H9 (cell line): ENCODE measurements at regions not wholly inside any gene's neighbourhood (a gene's known extent, or its start where the extent isn't known, plus 50 kb on each side); places are given as distances from the start of the nearest gene placed in this dataset.

Source experiments
- DNase-seq: peaks from one replicate; pipeline ENCODE4 v3.0.0-alpha.2; 2017
- H2AFZ ChIP-seq: one replicate; pipeline ENCODE4 v1.6.1; 2013; ENCODE audit warnings: mild to moderate bottlenecking, low read length, control low read depth, moderate library complexity
- H2AK5ac ChIP-seq: 2 replicates; pipeline ENCODE4 v1.6.1; 2013; ENCODE audit warnings: low read length, control low read depth, mixed read lengths; ENCODE audit not compliant: insufficient read length
- H2BK120ac ChIP-seq: one replicate; pipeline ENCODE4 v1.6.1; 2013; ENCODE audit warnings: low read depth, mild to moderate bottlenecking, low read length, control low read depth, inconsistent platforms; ENCODE audit not compliant: poor library complexity, severe bottlenecking
- H2BK12ac ChIP-seq: 2 replicates; pipeline ENCODE4 v1.6.1; 2013; ENCODE audit warnings: low read length, control low read depth, mixed read lengths, low read depth; ENCODE audit not compliant: insufficient read length
- H2BK15ac ChIP-seq: 2 replicates; pipeline ENCODE4 v1.6.1; 2013; ENCODE audit warnings: low read depth, low read length, control low read depth
- H2BK20ac ChIP-seq: one replicate; pipeline ENCODE4 v1.6.1; 2013; ENCODE audit warnings: low read depth, mild to moderate bottlenecking, low read length, control low read depth, inconsistent platforms; ENCODE audit not compliant: poor library complexity, severe bottlenecking
- H2BK5ac ChIP-seq: 2 replicates; pipeline ENCODE4 v1.6.1; 2013; ENCODE audit warnings: low read length, control low read depth, mixed read lengths; ENCODE audit not compliant: insufficient read length
- H3K14ac ChIP-seq: 2 replicates; pipeline ENCODE4 v1.6.1; 2013; ENCODE audit warnings: low read length, control low read depth; ENCODE audit not compliant: insufficient read depth
- H3K18ac ChIP-seq: 2 replicates; pipeline ENCODE4 v1.6.1; 2013; ENCODE audit warnings: low read depth, mild to moderate bottlenecking, mixed read lengths, low read length, control low read depth; ENCODE audit not compliant: insufficient read length
- H3K23ac ChIP-seq: 2 replicates; pipeline ENCODE4 v1.6.1; 2013; ENCODE audit warnings: low read length, control low read depth, mixed read lengths, low read depth; ENCODE audit not compliant: insufficient read length
- H3K23me2 ChIP-seq: 2 replicates; pipeline ENCODE4 v1.6.1; 2013; ENCODE audit warnings: low read depth, mild to moderate bottlenecking, mixed read lengths, low read length, control low read depth; ENCODE audit not compliant: insufficient read length, poor library complexity, severe bottlenecking
- H3K27ac ChIP-seq: 2 replicates; pipeline ENCODE4 v1.5.1; 2013; ENCODE audit warnings: low read length, control low read depth, mixed read lengths, low read depth; ENCODE audit not compliant: insufficient read length
- H3K27me3 ChIP-seq: 2 replicates; pipeline ENCODE4 v1.6.1; 2013; ENCODE audit warnings: low read length, control low read depth, inconsistent platforms; ENCODE audit not compliant: insufficient read depth
- H3K4ac ChIP-seq: 2 replicates; pipeline ENCODE4 v1.6.1; 2013; ENCODE audit warnings: low read depth, mild to moderate bottlenecking, control low read depth, inconsistent platforms, low read length, moderate library complexity
- H3K4me1 ChIP-seq: 2 replicates; pipeline ENCODE4 v1.6.1; 2013; ENCODE audit warnings: low read length, control low read depth, inconsistent platforms; ENCODE audit not compliant: insufficient read depth
- H3K4me2 ChIP-seq: 2 replicates; pipeline ENCODE4 v1.6.1; 2013; ENCODE audit warnings: low read length, control low read depth, mixed read lengths; ENCODE audit not compliant: insufficient read length, insufficient read depth
- H3K56ac ChIP-seq: 2 replicates; pipeline ENCODE4 v1.6.1; 2013; ENCODE audit warnings: low read depth, mild to moderate bottlenecking, mixed read lengths, low read length, control low read depth; ENCODE audit not compliant: insufficient read length
- H3K79me1 ChIP-seq: 2 replicates; pipeline ENCODE4 v1.6.1; 2013; ENCODE audit warnings: low read depth, mild to moderate bottlenecking, moderate library complexity, low read length, control low read depth, inconsistent platforms; ENCODE audit not compliant: insufficient read depth, poor library complexity, severe bottlenecking
- H3K79me2 ChIP-seq: 2 replicates; pipeline ENCODE4 v1.6.1; 2013; ENCODE audit warnings: low read length, control low read depth, inconsistent platforms; ENCODE audit not compliant: insufficient read depth
- H3K9ac ChIP-seq: 2 replicates; pipeline ENCODE4 v1.6.1; 2013; ENCODE audit warnings: low read length, control low read depth, mixed read lengths; ENCODE audit not compliant: insufficient read length; ENCODE audit errors: extremely low read depth
- H3K9me3 ChIP-seq: one replicate; pipeline ENCODE4 v1.6.1; 2013; ENCODE audit warnings: low read depth, low read length, inconsistent platforms; ENCODE audit not compliant: control insufficient read depth
- H3T11ph ChIP-seq: one replicate; pipeline ENCODE4 v1.6.1; 2013; ENCODE audit warnings: mild to moderate bottlenecking, low read length, control low read depth, inconsistent platforms
- H4K20me1 ChIP-seq: one replicate; pipeline ENCODE4 v1.6.1; 2013; ENCODE audit not compliant: control insufficient read depth, insufficient read length, insufficient read depth
- H4K5ac ChIP-seq: 2 replicates; pipeline ENCODE4 v1.6.1; 2013; ENCODE audit warnings: low read depth, mild to moderate bottlenecking, mixed read lengths, low read length, control low read depth; ENCODE audit not compliant: insufficient read length
- H4K8ac ChIP-seq: replicated peaks from 2 replicates; pipeline ENCODE4 v1.6.1; 2013; ENCODE audit warnings: low read length, control low read depth, mixed read lengths, low read depth; ENCODE audit not compliant: insufficient read length
- H4K91ac ChIP-seq: 2 replicates; pipeline ENCODE4 v1.6.1; 2013; ENCODE audit warnings: low read depth, mild to moderate bottlenecking, moderate library complexity, mixed read lengths, low read length, control low read depth; ENCODE audit not compliant: insufficient read length
- H3K27ac Mint-ChIP-seq, 3 experiments: 2 replicates in 2 of 3; 3 replicates in 1 of 3; pipeline ENCODE4 v1.8.0; 2020 to 2021; ENCODE audit warnings: mixed read lengths in 3 of 3, mild to moderate bottlenecking in 1 of 3, moderate library complexity in 1 of 3
- H3K27me3 Mint-ChIP-seq: 2 replicates; pipeline ENCODE4 v1.8.0; 2021; ENCODE audit warnings: low read depth, mild to moderate bottlenecking, moderate library complexity, mixed read lengths
- H3K36me3 Mint-ChIP-seq, 3 experiments: 2 replicates in 2 of 3; 3 replicates in 1 of 3; pipeline ENCODE4 v1.8.0; 2020 to 2021; ENCODE audit warnings: low read depth in 3 of 3, mixed read lengths in 3 of 3; ENCODE audit not compliant: insufficient read depth in 1 of 3
- H3K4me1 Mint-ChIP-seq, 2 experiments: 2 replicates each; pipeline ENCODE4 v1.8.0; 2020; ENCODE audit warnings: mixed read lengths in 2 of 2
- H3K4me3 Mint-ChIP-seq, 2 experiments: 2 replicates in 1 of 2; 3 replicates in 1 of 2; pipeline ENCODE4 v1.8.0; 2020 to 2021; ENCODE audit warnings: mild to moderate bottlenecking in 2 of 2, mixed read lengths in 2 of 2, moderate library complexity in 1 of 2
- H3K9me3 Mint-ChIP-seq, 2 experiments: 2 replicates in 1 of 2; 3 replicates in 1 of 2; pipeline ENCODE4 v1.8.0; 2020; ENCODE audit warnings: mild to moderate bottlenecking in 2 of 2, mixed read lengths in 2 of 2, moderate library complexity in 1 of 2
- CTCF ChIP-seq: fragments of 200-600 bp; sonication (generic); conservative IDR thresholded peaks from 3 replicates; pipeline ENCODE4 v1.8.0; 2021; ENCODE audit warnings: antibody characterized with exemption, mild to moderate bottlenecking
- WGBS: extraction: QIAGEN DNeasy Blood & Tissue Kit; methylation state at CpG from one replicate; pipeline ENCODE4 v1.1.7; 2013; ENCODE audit warnings: missing lambda C conversion rate, low lambda C conversion rate, mixed read lengths; ENCODE audit not compliant: insufficient read length; ENCODE audit errors: extremely low coverage; 5-methylcytosine and 5-hydroxymethylcytosine counted together

GRCh38 chr3:117811786-117812185 lies 1102.2 kb downstream of the TUSC7 start:
- Histone ChIP-seq H2BK12ac (no peak overlapping the region), H3K27ac (no peak overlapping the region), H3K9me3 (no peaks in the 10 kb centered on the region), H3K79me1 (no peaks in the 10 kb centered on the region), H3K18ac (no peak overlapping the region), H4K20me1 (no peaks in the 10 kb centered on the region), H2BK15ac (no peak overlapping the region), H2BK5ac (no peak overlapping the region), H3K27me3 (no peaks in the 10 kb centered on the region), H4K5ac (no peak overlapping the region), H2BK120ac (no peak overlapping the region), H3K4ac (no peak overlapping the region), H2AFZ (no peak overlapping the region), H3K14ac (no peak overlapping the region), H3K4me2 (no peak overlapping the region), H4K91ac (no peak overlapping the region), H4K8ac (no peak overlapping the region), H2AK5ac (no peak overlapping the region), H3K56ac (no peak overlapping the region), H3K79me2 (no peaks in the 10 kb centered on the region), H3K23ac (no peak overlapping the region), H3T11ph (no peak overlapping the region), H3K23me2 (no peaks in the 10 kb centered on the region), H2BK20ac (no peak overlapping the region), H3K4me1 (no peaks in the 10 kb centered on the region), H3K9ac (no peak overlapping the region)
- TF ChIP-seq CTCF, result no peak
- Mint-ChIP-seq H3K9me3 (peaks cover 0 to 4% of the 10 kb centered on the region in 2 experiments; a peak in 1 of 5 replicates), H3K27ac (no peak overlapping the region), H3K27me3 (no peaks in the 10 kb centered on the region), H3K4me1 (no peaks in the 10 kb centered on the region), H3K4me3 (no peak overlapping the region), H3K36me3 (no peaks in the 10 kb centered on the region)
- no CpG with 5 or more reads among the region's 2 CpGs for WGBS
- DNase-seq, result no peak
